GM12865 (cell line): ENCODE measurements at regions not wholly inside any gene's neighbourhood (a gene's known extent, or its start where the extent isn't known, plus 50 kb on each side); places are given as distances from the start of the nearest gene placed in this dataset.

Source experiments
- DNase-seq: peaks from one replicate; pipeline ENCODE4 v3.0.0; 2010; ENCODE audit warnings: low read depth
- H3K4me3 ChIP-seq: 2 replicates; pipeline ENCODE4 v1.5.1; 2011; ENCODE audit warnings: mild to moderate bottlenecking, low read depth, low read length, control low read depth
- TF ChIP-seq, protein P1 (sequence below): IDR thresholded peaks from 2 replicates; pipeline ENCODE4 v1.5.1; 2011; ENCODE audit warnings: low read length, control low read depth, low read depth, inconsistent platforms; ENCODE audit not compliant: insufficient read depth; ENCODE audit errors: missing control alignments

DNA sequence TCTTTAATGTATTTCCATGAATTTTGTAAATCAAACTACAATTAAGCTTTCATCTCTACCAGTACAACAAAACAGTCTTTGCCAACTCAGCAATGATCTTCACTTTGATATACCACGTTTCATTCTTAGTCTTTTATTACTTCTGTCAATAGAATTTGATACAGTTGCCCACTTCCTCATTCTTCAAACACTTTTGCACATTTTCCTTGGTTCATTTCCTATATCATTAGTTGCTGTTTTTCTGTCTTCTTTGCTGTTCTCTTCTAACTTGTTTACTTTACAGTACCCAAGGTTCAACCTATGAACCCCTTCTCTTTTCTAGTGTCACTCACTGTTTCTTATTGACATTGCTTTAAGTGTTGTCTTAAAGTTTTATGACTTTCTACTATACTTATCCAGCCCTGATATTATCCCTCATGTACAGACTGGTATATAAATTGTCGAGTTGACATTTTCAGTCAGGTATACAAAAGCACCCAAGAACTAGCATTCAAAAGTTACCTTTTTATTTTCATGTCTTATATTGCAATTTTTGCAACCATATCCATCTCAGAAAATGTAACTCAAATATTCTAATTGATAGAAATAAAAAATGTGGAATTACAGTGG, 903.1 kb downstream of the NSUN3 start:
- no peak for DNase-seq
- TF ChIP-seq, protein P1, sequence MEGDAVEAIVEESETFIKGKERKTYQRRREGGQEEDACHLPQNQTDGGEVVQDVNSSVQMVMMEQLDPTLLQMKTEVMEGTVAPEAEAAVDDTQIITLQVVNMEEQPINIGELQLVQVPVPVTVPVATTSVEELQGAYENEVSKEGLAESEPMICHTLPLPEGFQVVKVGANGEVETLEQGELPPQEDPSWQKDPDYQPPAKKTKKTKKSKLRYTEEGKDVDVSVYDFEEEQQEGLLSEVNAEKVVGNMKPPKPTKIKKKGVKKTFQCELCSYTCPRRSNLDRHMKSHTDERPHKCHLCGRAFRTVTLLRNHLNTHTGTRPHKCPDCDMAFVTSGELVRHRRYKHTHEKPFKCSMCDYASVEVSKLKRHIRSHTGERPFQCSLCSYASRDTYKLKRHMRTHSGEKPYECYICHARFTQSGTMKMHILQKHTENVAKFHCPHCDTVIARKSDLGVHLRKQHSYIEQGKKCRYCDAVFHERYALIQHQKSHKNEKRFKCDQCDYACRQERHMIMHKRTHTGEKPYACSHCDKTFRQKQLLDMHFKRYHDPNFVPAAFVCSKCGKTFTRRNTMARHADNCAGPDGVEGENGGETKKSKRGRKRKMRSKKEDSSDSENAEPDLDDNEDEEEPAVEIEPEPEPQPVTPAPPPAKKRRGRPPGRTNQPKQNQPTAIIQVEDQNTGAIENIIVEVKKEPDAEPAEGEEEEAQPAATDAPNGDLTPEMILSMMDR, result no peak
- no peak overlapping the region for H3K4me3 ChIP-seq

- TF ChIP-seq, protein P1, result no peak
- H3K4me3 ChIP-seq, result no peak overlapping the region
- DNase-seq, result no peak
These were observed 904.3 kb downstream of the NSUN3 start for GRCh38 chr3:94967196-94967595.

- no peak for DNase-seq
- TF ChIP-seq, protein P1, result no peak
- H3K4me3 ChIP-seq, result no peak overlapping the region
These were observed 905.7 kb downstream of the NSUN3 start for GRCh38 chr3:94968519-94968918.

- TF ChIP-seq, protein P1, result no peak
- H3K4me3 ChIP-seq, result no peak overlapping the region
- no peak for DNase-seq
These were observed 909.2 kb downstream of the NSUN3 start for GRCh38 chr3:94972066-94972465.

DNA sequence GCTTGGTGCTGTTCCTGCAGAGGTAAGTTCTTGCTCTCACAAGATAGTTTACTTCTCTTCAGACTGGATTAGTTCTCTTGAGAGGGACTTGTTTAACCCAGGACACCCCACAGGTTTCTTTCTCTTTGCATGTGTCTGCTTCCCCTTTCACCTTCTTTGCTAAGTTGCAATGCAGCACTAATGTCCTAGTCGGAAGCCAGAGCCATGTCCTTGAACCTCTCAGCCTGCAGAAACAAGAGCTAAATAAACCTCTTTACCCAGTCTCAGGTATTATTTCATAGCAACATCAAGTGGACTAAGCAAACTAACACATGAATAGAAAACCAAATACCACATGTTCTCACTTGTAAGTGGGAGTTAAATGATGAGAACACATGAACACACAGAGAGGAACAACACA, 915.2 kb downstream of the NSUN3 start:
- no peak overlapping the region for H3K4me3 ChIP-seq
- no peak for DNase-seq
- TF ChIP-seq, protein P1, result no peak

- TF ChIP-seq, protein P1, result no peak
- no peak overlapping the region for H3K4me3 ChIP-seq
- DNase-seq, result no peak
These were observed 922.9 kb downstream of the NSUN3 start for GRCh38 chr3:94985778-94986177.
